ENCODE measurements at regions not wholly inside any gene's neighbourhood (a gene's known extent, or its start where the extent isn't known, plus 50 kb on each side); places are given as distances from the start of the nearest gene placed in this dataset.

DNA sequence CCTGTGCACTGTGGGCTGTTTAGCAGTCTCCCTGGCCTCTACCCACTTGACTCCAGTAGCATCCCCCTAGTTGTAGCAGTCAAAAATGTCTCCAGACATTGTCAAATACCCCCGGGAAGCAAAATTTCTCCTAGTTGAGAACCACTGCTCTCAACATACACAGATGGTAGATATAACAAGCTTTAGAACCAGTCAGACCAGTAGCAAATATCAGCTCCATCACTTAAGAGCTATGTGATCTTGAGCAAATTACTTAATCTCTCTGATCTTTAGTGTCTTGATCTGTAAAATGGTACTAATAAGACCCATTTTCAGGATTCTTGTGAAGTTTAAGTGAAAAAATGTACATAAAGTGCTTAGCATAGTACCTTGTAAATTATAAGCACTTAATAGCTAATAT, 96.2 kb downstream of the DUSP6 start:
- no peak for DNase-seq (ENCODE audit: low spot score)

DNA sequence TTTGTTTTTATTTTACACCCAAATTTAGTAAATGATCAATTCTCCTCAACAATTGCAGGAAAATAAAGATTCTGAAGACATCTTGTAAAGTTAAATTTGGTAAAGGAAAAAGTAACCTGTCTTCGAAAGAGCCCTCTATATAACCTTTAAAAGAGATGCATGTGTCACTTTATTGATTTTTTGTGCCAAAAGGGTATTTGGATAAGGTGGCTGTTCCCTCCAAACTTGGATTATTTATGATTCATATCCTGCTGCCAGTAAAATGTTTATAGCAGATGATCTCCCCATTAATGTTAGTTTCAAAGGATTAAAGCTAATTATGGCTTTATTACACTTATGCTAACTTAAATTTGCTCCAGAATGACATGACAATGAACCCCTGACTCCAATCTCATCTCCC, 98.8 kb downstream of the DUSP6 start:
- DNase-seq (ENCODE audit: low spot score): no peak

DNA sequence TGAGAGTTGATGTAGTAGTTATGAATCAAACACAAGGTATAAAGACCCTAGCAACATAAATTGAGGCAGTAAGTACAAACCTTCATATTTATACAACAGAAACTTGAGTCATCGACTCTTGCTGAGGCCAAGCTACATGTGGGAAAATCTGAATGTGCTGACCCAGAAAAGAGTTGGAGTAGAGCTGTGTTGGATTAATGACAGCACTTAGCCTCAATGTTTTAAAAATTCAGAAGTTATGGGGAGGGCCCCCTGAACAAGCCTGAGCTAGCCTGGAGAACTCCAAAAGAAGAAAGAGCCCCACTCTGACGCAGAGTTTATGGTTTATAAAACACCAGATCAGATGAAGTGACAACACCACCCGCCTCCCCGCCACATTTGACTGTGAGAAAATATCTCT, 100.0 kb downstream of the DUSP6 start:
- peak; percentile 21 for DNase-seq (ENCODE audit: low spot score)

DNA sequence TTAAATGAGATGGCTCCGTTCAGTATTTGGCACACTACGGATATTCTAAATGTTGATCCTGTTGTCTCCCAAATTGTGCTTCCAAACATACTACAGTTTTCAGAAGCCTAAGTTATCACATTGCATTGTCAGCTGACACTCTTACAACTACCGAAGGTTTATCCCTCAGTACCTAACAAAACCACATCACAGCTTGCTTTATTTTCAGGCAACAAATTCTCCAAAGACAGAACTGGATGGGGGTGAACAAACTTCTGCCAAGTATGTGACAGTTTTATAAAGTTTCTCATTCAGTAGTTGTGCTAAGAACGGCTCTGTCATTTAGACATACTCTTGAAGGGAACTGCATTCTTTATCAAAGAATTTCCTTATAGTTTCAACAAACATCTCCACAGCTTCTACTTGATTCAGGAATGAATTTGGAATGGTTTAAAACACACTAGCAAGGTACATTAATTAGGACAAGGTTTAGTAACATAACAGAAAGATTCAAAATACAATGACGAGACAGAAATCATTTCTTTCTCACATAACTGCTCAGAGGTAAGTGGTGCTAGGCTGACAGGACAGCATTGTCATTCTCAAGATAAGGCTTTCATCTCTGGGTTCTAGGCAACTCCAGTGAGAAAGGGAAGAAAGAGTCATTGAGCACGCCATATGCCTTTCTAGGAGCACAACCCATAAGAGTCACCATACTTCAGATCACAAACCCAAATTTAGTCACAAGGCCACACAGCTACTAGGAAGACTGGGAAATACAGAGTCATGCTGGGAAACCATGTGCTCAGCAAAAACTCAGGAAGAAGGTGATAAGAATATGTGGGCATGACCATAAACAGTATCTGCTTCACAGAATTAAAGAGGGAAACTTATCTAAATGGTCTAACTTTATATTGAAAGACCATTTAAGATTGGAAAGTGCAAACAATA, 100.7 kb downstream of the DUSP6 start:
- no peak for DNase-seq (ENCODE audit: low spot score)

DNA sequence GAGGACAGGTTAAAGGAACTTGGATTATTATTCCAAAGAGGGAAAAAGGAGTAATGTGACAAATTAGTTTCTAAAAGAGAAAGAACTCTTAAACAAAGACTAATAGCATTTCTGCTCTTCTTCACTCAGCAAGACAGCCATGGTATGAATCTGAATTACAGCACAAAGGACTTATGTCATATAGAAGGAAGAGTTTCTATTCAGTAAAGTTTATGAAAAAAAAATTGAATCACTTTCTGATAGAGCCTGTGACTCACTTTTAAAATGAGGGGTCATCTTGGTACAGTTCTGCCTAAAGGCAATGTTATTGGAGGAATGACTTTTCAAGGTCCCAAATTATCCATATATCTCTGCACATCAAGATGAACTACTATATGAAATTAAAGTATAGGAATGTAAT, 101.7 kb downstream of the DUSP6 start:
- no peak for DNase-seq (ENCODE audit: low spot score)

DNA sequence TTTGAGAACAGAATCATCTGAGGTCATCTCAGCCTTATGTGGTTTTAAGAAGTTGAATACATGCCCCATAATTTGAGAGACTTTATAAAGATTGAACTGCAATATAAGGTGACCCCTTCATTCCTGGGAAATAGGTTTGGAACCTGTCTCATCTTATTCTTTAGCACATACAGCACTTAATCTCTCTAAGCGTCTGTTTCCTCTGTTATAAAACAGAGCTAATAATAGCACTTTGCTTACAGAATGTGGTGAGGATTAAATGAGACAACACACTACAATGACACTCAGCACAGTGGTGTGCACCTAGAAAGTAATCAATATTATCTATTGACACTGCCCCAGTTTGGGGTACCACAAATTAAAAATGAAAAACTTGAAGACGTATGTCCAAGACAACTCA, 102.1 kb downstream of the DUSP6 start:
- no peak for DNase-seq (ENCODE audit: low spot score)

DNA sequence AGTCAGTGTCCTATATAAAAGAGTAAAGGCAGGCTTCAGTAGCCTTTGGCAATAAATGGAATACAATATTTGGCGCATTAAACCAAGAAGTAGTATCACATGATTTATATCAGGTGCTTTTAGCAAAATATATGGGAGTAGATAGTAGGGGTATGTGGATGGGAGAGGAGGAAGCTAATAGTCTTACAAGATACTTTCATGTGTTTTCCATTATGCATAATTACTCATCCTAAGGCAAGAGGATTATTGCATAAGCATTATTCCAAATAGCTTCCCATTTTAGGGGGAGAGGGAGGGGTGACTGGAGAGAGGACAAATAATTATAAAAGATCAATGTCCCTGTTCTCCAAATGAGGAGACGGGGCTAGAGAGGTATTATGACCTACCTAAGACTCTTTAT, 104.3 kb downstream of the DUSP6 start:
- DNase-seq (ENCODE audit: low spot score): no peak

DNA sequence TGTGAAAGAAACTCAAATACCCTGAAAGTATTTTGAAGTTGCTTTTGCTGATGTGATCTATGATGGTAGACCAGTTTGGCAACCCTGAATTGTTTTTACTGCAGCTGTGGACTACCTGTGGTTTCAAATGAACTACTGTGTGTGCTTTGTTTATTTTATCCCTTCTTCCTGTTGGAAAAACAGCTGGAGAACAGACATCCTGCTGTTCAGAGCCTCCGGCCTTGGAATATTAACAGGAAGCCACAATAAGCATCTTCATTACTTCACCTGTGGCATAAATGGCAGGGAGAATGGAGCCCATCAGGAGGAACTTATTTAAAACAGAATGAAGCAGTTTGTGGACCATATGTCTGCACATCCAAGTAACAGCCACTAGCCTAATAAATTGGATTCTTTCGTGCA, 104.8 kb downstream of the DUSP6 start:
- DNase-seq (ENCODE audit: low spot score): no peak

DNA sequence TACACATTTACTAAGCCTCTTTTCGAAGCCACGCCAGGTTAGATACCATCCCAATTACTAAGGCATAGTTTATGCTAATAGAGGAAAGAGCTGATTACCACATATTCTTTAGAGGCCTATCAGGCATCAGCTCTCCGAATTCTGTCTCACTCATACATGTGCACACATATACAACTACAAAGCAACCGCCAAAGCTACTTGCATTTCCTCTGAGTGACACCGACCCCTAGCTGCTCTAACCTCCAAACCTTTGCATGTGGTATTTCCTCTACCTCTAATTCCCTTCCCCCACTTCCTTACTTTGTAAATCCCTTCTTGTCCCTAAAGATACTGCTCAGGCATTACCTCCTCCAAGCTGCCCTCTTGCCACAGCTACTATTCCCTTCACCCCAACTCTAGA, 107.2 kb downstream of the DUSP6 start:
- DNase-seq (ENCODE audit: low spot score): peak; percentile 34

DNA sequence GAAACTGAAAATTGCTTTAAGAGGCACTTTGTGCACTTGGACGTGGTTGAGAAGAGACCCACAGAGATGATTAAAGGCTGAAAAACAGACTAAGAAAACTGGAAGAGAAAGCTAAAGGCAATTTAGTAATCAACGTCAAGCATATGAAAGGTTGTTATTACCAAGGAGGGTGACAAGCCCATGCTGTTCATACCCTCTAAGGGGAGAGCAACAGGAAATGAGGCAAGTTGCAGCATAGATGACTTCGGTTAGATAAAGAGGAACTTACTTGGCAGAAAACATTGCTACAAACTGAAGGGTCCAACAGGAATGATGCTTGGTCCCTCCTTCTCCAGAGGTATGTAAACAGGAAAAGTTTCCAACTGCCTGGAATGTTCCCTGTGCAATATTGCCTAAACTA, 107.8 kb downstream of the DUSP6 start:
- no peak for DNase-seq (ENCODE audit: low spot score)

DNA sequence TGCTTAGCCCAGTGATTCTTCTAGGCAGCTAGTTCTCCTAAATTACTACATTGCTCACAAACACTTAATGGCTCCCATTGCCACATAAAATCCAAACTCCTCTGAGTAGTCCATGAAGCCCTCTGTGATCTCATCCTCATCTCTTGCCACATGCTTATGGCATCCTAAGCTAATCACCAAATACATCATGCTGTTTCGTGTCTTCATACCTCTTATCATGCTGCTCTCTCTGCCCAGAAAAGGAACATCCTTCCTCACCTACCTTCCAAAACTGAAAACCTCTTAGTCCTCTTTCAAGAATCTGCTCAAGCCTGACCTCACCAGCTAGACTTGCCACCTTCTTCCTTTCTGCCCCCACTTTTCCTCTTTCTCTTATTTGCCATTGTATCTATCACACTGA, 108.5 kb downstream of the DUSP6 start:
- no peak for DNase-seq (ENCODE audit: low spot score)

DNA sequence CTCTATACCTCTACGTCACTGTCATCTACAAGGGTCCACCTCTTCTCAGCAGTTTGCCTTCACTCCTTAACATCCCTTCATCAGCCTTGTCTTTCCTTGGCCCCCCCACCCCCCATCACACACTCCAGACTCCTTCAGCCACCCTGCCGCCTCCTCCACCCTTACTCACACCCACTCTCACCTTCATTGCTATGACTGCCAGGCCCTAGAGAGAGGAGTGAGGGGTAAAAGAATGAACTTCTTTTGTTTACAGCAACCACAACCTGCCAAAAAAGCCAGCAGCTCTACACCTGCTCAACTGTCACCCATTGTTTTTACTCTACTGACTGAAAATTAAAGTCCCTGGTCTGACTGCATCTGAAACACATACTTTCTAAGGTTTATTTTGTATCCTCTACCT, 112.8 kb downstream of the DUSP6 start:
- no peak for DNase-seq (ENCODE audit: low spot score)

DNA sequence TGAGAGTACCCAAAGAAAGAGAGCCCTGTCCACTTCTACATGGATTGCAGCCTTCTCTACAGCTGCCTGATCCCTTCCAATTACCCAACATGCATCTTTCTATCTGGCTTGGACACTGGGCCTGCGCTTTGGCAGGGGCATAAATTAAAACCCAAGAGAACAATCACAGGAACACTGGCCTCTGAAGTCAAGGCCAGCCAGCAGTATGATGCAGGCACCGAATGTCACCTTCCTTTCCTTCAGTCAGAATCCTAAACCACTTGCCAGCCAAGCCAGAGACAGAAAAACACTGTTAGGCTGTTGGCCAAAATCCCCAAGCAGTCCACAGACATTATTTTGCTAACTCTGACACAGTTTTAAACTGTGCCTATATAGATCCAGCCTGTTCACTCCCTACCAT, 113.7 kb downstream of the DUSP6 start:
- no peak for DNase-seq (ENCODE audit: low spot score)

DNA sequence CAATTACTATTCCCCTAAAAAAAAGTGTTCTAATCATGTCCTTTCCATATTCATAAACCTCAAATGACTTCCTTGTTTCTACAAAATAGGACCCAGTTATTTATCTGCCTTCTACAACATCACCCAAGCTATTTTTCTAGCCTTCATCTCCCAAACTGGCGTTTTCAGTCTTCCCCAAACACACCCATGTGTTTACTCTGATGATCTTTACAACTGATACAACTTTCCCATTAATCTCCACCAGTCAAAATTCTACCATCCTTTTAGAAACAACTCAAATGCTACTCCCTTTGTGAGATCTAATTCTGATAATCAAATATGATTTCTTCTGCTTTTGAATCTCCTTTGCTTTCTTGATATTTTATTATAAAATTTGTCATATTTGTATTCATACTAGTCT, 114.5 kb downstream of the DUSP6 start:
- no peak for DNase-seq (ENCODE audit: low spot score)

DNA sequence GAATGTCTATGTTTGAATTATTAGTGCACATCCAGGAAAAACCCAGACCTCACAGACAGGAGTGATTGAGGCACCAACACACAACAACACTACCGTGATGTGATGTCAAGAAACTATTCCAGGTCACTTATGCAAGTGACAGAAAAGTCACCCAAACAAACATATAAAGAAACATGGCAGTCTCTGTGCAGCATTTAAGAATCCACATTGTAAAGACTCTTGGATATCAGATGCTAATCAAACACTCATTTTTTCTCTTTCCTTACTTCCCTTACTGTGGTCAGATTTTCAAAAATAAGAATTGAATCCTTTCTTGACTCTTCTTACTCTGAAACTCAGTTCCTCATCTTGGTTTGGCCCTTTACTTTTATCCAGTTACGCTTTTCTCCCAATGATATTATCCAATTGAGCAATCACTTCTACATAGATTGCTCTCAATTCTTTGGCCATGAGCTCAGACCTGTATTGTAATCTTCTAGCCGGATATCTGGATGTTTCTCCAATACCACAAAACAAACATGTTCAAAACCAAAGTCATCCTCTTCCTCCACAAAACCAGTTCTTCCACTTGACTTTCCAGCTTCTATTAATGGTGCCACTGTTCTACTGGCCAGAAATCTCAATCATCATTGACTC, 115.4 kb downstream of the DUSP6 start:
- no peak for DNase-seq (ENCODE audit: low spot score)

DNA sequence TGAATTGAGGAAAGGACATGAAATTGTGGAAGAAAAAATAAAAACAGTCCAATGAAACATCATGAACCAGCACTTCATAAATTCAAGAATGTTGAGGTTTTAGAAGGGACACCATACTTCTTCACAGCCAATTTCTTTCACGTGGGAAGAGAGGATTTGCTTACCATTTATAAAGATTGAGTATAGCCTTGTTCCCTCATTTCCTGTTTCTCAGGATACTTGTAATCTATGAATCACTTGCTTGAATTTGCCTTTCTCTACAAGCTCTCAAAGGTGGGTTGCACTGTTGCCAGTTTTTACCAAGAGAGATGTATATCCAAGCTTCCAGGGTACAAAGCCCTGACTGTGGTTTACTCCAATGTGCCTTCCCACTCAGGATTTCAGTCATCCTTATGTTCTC, 116.1 kb downstream of the DUSP6 start:
- no peak for DNase-seq (ENCODE audit: low spot score)

DNA sequence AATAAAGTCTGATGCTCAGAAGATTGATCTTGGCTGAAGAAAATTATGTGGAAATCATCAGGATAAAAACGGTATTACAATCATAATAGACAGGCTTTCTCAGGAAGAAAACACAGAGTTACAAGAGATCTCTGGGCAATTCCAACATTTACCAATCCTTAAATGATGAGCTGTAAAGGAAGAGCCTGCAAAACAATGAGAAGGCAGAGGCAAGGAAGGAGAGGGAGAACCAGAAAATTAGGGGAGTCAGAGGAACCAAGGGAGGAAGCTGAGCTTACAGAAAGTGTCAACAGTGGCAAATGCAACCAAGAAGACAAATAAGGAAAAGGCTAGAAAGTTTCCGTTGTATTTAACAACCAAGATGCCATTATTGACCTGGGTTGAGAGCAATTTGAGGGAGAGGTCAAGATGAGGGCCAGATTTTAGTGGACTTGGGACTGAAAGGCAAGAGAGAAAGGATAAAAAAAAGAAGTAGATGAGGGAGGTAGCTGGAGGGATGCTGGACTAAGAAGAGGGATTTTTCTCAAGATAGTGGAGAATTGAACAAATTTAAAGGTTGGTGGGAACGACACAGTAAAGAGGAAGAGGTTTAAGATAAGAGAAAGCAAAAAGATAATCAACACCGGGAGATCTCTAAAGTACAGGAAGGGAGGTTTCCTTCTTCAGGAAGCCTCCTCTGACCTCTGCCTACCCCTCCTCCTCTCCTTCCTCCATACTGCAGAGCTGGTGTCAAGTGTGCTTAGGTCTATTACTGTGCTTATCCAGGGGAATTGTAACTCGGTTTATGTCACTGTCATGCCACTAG, 116.9 kb downstream of the DUSP6 start:
- no peak for DNase-seq (ENCODE audit: low spot score)

DNA sequence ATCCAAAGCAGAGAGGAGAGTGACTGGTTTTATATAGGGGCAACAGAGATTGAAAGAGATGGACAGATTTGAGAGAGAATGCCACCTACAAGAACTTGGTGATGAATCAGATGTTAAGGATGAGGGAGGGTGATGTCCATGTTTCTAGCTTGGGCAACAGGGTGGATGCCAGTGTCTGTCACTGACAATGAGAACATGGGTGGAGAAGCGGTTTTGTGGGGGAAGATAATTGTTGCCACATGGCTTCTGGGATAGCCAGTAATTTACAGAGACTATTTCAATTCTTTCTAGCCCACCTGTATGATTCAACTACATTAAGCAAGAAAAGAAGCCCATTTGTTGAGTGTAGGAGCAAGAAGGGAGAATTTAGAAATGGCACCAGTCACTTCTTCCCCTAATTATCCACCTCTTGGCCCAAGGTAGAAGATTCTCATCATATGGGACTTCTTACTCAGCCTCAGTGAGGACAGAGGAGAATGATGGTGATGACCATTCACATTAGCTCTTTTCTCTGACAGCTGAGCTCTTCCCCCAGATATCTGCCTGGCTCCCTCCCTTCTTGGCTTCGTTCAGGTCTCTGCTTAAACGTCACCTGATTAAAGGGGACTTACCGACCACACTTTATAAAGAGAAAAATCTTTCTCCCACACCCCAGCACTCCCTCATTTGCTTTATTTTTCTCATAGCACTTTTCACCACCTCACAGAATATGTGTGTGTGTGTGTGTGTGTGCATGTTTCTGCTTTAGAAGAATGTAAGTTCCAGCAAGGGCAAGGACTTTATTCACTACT, 117.8 kb downstream of the DUSP6 start:
- DNase-seq (ENCODE audit: low spot score): no peak

DNA sequence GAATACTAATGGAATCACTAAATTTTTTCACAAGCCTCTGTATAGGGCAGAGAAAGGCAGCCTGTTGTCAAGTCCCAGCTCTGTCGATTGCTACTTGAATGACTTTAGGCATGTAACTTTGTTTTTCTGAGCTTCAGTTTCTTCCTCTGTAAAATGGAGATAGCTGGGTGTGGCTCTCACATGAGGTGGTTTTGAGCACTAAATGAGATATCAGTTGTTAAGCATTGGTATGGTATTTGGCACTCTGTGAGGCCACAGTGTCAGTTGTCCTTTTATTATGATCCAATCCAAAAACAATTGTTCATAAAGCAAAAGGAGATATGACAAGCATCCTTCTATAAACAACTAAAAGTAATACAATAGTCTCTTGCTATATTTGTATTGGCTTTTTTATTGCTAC, 120.6 kb downstream of the DUSP6 start:
- no peak for DNase-seq (ENCODE audit: low spot score)

DNA sequence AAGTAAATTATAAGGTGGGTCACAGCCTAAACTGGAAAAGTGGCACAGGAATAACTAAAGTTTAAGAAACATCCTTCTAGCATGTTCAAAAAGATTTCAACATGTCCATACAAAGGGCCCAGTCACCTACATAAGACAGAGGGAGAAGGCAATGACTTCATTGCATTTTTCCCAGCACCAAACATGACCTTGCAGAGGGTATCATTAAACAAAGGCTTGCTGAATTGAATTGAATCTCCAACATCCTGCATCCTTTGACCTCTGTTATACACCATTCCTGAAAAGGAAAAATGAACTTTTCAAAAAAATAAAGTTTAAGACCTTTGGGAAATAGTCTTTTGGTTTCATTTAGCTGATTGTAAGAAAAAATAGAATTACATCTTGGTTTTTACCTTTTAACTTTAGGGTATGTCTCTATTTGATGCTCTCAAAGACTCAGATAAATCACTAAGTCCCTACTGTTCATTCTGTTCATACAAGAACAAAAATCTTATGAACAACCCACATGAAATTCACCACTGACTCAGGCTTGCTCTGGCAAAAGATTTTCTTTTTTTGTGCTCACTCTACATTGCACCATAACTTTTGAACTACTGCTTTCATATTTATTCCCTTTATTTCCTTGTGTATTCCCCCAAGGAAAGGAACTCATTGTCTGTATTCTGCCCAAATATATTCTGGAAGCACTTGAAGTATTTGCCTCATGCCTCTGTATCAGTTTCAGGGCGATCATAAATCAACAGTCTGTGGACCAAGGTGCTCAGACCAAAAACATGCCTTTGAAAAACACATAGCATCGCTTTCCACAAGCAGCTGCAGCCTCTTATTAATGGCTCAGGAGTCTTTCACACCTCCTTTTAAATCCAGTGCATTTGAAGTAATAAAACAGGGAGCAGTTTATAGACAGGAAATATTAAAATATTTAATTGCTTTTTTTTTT, 121.7 kb downstream of the DUSP6 start:
- DNase-seq (ENCODE audit: low spot score): no peak

DNA sequence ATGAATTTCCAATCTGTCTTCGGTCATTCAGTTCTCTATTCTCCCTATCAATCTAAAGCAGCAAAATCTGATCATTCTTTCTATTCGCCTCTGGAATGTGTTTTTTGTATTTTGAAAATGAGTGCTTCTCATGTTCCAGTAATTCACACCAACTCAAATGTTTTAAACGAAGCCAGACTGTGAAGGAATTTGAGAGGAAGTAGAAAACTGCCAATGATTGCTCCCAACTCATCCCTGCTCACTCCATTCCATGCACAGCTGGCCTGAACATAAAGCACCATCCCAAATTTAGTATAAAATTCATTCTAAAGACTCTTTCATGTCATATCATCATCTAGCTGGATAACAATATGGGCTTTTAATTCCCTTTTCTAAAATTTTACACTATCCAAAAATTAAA, 123.8 kb downstream of the DUSP6 start:
- DNase-seq (ENCODE audit: low spot score): no peak

All from AG08396 (cell line).